ENCODE measurements at regions not wholly inside any gene's neighbourhood (a gene's known extent, or its start where the extent isn't known, plus 50 kb on each side); places are given as distances from the start of the nearest gene placed in this dataset.

DNA sequence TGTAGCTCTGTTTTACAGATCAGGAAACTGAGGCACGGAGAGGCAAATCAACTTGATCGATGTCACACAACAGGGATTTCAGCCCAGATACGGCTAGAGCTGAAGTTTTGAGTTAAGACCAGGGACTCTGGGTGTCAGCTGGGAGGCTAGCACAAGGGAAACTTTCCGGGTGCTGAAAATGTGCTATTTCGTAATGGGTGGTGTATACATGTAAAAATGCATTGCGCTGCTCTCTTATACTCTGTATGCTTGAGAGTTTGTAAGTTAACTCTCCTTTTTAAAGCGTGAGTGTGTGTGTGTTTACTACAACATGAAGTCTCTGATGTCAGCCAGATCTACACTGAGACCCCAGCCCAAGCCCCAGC lies 227.6 kb downstream of the MN1 start (continued):
- no peak for TF ChIP-seq SIX5 (IDR thresholded peaks at IDR 0.05; ENCODE audit: low read depth, low read length)
- TF ChIP-seq PHF8 (conservative IDR thresholded peaks at IDR 0.05; ENCODE audit: low read depth, low read length), result no peak
- TF ChIP-seq, protein P1, sequence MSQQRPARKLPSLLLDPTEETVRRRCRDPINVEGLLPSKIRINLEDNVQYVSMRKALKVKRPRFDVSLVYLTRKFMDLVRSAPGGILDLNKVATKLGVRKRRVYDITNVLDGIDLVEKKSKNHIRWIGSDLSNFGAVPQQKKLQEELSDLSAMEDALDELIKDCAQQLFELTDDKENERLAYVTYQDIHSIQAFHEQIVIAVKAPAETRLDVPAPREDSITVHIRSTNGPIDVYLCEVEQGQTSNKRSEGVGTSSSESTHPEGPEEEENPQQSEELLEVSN (IDR thresholded peaks at IDR 0.05), result no peak
- TF ChIP-seq EZH2 (IDR thresholded peaks at IDR 0.05; ENCODE audit: low read depth, low read length, severe bottlenecking), result no peak
- no peak for TF ChIP-seq SP2 (IDR thresholded peaks at IDR 0.05; ENCODE audit: low read length)
- no peak for TF ChIP-seq POLR2A (IDR thresholded peaks at IDR 0.05; ENCODE audit: control extremely low read depth in 1 of 2, low read depth in 2 of 2, low read length in 2 of 2)

Data from H1 (cell line).